Umbilical cord (tissue), 1 donor: ENCODE measurements at regions not wholly inside any gene's neighbourhood (a gene's known extent, or its start where the extent isn't known, plus 50 kb on each side); places are given as distances from the start of the nearest gene placed in this dataset.

ENCODE experiments used
- DNase-seq: peaks from one replicate; pipeline ENCODE4 v3.0.0-alpha.2; 2015; ENCODE audit warnings: low spot score

GRCh38 chr18:46407486-46408166 lies 249.4 kb downstream of the LOXHD1 start:
- peak; percentile 76 for DNase-seq

GRCh38 chr18:46408334-46408987 lies 248.6 kb downstream of the LOXHD1 start:
- peak; percentile 80 for DNase-seq

- no peak for DNase-seq
Measured at GRCh38 chr18:46411191-46411828, 245.7 kb downstream of the LOXHD1 start.

- peak; percentile 79 for DNase-seq
Measured at GRCh38 chr18:46411867-46412690, 244.9 kb downstream of the LOXHD1 start.

GRCh38 chr18:46412916-46413315 lies 244.1 kb downstream of the LOXHD1 start:
- DNase-seq: peak; percentile 63

- DNase-seq: no peak
Measured at GRCh38 chr18:46413684-46414083, 243.3 kb downstream of the LOXHD1 start.

GRCh38 chr18:46414863-46415262 lies 242.2 kb downstream of the LOXHD1 start:
- no peak for DNase-seq

GRCh38 chr18:46415532-46416252 lies 241.3 kb downstream of the LOXHD1 start:
- no peak for DNase-seq

GRCh38 chr18:46416706-46417638 lies 240.0 kb downstream of the LOXHD1 start:
- no peak for DNase-seq

GRCh38 chr18:46418663-46419260 lies 238.3 kb downstream of the LOXHD1 start:
- DNase-seq: no peak

- peak; percentile 25 for DNase-seq
Measured at GRCh38 chr18:46419391-46420141, 237.5 kb downstream of the LOXHD1 start.

- DNase-seq: no peak
Measured at GRCh38 chr18:46421973-46422551, 235.0 kb downstream of the LOXHD1 start.

GRCh38 chr18:46422552-46423055 lies 234.4 kb downstream of the LOXHD1 start:
- DNase-seq: no peak

GRCh38 chr18:46423226-46423805 lies 233.7 kb downstream of the LOXHD1 start:
- no peak for DNase-seq

GRCh38 chr18:46424898-46425297 lies 232.1 kb downstream of the LOXHD1 start:
- no peak for DNase-seq

GRCh38 chr18:46425511-46425910 lies 231.5 kb downstream of the LOXHD1 start:
- DNase-seq: no peak

- no peak for DNase-seq
Measured at GRCh38 chr18:46426021-46426678, 230.9 kb downstream of the LOXHD1 start.

GRCh38 chr18:46426679-46427047 lies 230.4 kb downstream of the LOXHD1 start:
- no peak for DNase-seq
